ENCODE measurements at regions not wholly inside any gene's neighbourhood (a gene's known extent, or its start where the extent isn't known, plus 50 kb on each side); places are given as distances from the start of the nearest gene placed in this dataset.

DNA sequence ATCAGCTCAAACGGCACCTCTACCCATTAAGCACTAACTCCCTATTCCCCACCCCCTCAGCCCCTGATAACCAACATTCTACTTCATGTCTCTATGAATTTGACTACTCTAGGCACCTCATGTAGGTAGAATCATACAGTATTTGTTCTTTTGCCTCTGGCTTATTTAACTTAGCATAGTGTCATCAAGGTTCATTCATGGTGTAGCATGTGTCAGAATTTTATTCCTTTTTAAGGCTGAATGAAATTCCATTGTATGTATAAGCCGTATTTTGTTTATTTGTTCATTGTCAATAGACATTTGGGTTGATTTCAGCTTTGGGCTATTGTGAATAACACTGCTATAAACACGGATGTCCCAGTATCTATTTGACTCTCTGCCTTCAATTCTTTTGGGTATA lies 794.9 kb upstream of the SOX9 start:
- no peaks in the 10 kb centered on the region for H3K27me3 ChIP-seq (ENCODE audit: insufficient read depth)
- no peak overlapping the region for H3K4me3 ChIP-seq
- no peak overlapping the region for H3K27ac ChIP-seq (ENCODE audit: low read depth)

GRCh38 chr17:71327376-71328059 lies 793.3 kb upstream of the SOX9 start:
- ATAC-seq (no peak), DNase-seq (ENCODE audit: low spot score) (no peak)
- no peaks in the 10 kb centered on the region for H4K20me1 ChIP-seq (replicated peaks; ENCODE audit: insufficient read depth)
- Mint-ChIP-seq H3K9me3 (no peaks in the 10 kb centered on the region), H3K27ac (no peak overlapping the region), H3K4me1 (no peaks in the 10 kb centered on the region), H3K27me3 (ENCODE audit: insufficient read depth, low read depth, poor library complexity) (no peaks in the 10 kb centered on the region), H3K36me3 (ENCODE audit: low read depth) (no peaks in the 10 kb centered on the region), H3K4me3 (no peak overlapping the region)
- peaks cover 10% of the 10 kb centered on the region; the same call in 1 of the 2 replicates for H3K9me2 ChIP-seq (ENCODE audit: insufficient read depth)
- H2AFZ ChIP-seq: no peak overlapping the region
- H3K36me3 ChIP-seq (ENCODE audit: insufficient read depth): no peaks in the 10 kb centered on the region
- no peak overlapping the region for H3K4me2 ChIP-seq
- H3K79me2 ChIP-seq (replicated peaks; ENCODE audit: insufficient read depth): no peaks in the 10 kb centered on the region
- no peaks in the 10 kb centered on the region for H3K4me1 ChIP-seq (ENCODE audit: insufficient read depth)
- no peak overlapping the region for H3K4me3 ChIP-seq
- no peaks in the 10 kb centered on the region for H3F3A ChIP-seq (replicated peaks; ENCODE audit: low read depth)
- H3K27ac ChIP-seq (ENCODE audit: low read depth): no peak overlapping the region
- no peaks in the 10 kb centered on the region for H3K27me3 ChIP-seq (ENCODE audit: insufficient read depth)
- TF ChIP-seq, protein P1, sequence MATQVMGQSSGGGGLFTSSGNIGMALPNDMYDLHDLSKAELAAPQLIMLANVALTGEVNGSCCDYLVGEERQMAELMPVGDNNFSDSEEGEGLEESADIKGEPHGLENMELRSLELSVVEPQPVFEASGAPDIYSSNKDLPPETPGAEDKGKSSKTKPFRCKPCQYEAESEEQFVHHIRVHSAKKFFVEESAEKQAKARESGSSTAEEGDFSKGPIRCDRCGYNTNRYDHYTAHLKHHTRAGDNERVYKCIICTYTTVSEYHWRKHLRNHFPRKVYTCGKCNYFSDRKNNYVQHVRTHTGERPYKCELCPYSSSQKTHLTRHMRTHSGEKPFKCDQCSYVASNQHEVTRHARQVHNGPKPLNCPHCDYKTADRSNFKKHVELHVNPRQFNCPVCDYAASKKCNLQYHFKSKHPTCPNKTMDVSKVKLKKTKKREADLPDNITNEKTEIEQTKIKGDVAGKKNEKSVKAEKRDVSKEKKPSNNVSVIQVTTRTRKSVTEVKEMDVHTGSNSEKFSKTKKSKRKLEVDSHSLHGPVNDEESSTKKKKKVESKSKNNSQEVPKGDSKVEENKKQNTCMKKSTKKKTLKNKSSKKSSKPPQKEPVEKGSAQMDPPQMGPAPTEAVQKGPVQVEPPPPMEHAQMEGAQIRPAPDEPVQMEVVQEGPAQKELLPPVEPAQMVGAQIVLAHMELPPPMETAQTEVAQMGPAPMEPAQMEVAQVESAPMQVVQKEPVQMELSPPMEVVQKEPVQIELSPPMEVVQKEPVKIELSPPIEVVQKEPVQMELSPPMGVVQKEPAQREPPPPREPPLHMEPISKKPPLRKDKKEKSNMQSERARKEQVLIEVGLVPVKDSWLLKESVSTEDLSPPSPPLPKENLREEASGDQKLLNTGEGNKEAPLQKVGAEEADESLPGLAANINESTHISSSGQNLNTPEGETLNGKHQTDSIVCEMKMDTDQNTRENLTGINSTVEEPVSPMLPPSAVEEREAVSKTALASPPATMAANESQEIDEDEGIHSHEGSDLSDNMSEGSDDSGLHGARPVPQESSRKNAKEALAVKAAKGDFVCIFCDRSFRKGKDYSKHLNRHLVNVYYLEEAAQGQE (IDR thresholded peaks at IDR 0.05; ENCODE audit: unreplicated experiment): no peak
- TF ChIP-seq JUNB (IDR thresholded peaks at IDR 0.05; ENCODE audit: unreplicated experiment) (no peak), POLR2AphosphoS5 (IDR thresholded peaks at IDR 0.05; ENCODE audit: low read depth) (no peak), EZH2phosphoT487 (IDR thresholded peaks at IDR 0.05; ENCODE audit: unreplicated experiment) (no peak), ZNF114 (CRISPR knock-in tag; IDR thresholded peaks at IDR 0.05) (no peak), CREB1 (CRISPR knock-in tag; IDR thresholded peaks at IDR 0.05; ENCODE audit: low read depth) (no peak), CTCF (conservative IDR thresholded peaks at IDR 0.05; ENCODE audit: low read depth in 2 of 2) (no peak), EZH2 (IDR thresholded peaks at IDR 0.05; ENCODE audit: low read depth, unreplicated experiment) (no peak)
- TF ChIP-seq, protein P2, sequence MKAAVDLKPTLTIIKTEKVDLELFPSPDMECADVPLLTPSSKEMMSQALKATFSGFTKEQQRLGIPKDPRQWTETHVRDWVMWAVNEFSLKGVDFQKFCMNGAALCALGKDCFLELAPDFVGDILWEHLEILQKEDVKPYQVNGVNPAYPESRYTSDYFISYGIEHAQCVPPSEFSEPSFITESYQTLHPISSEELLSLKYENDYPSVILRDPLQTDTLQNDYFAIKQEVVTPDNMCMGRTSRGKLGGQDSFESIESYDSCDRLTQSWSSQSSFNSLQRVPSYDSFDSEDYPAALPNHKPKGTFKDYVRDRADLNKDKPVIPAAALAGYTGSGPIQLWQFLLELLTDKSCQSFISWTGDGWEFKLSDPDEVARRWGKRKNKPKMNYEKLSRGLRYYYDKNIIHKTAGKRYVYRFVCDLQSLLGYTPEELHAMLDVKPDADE (IDR thresholded peaks at IDR 0.05): no peak

More for the DNA sequence above, 794.9 kb upstream of the SOX9 start:
- no peaks in the 10 kb centered on the region for H3F3A ChIP-seq (replicated peaks; ENCODE audit: low read depth)
- Mint-ChIP-seq H3K27me3 (ENCODE audit: insufficient read depth, low read depth, poor library complexity) (no peaks in the 10 kb centered on the region), H3K27ac (no peak overlapping the region), H3K36me3 (ENCODE audit: low read depth) (no peaks in the 10 kb centered on the region), H3K9me3 (no peaks in the 10 kb centered on the region), H3K4me1 (no peaks in the 10 kb centered on the region), H3K4me3 (no peak overlapping the region)
- H2AFZ ChIP-seq: no peak overlapping the region
- H3K4me1 ChIP-seq (ENCODE audit: insufficient read depth): no peaks in the 10 kb centered on the region
- H3K4me2 ChIP-seq: no peak overlapping the region
- no peaks in the 10 kb centered on the region for H4K20me1 ChIP-seq (replicated peaks; ENCODE audit: insufficient read depth)
- no peaks in the 10 kb centered on the region for H3K79me2 ChIP-seq (replicated peaks; ENCODE audit: insufficient read depth)
- TF ChIP-seq JUNB (IDR thresholded peaks at IDR 0.05; ENCODE audit: unreplicated experiment) (no peak), NANOG (IDR thresholded peaks at IDR 0.05; ENCODE audit: borderline replicate concordance) (no peak)
- peaks cover 10% of the 10 kb centered on the region; the same call in 1 of the 2 replicates for H3K9me2 ChIP-seq (ENCODE audit: insufficient read depth)
- no peak for DNase-seq (ENCODE audit: low spot score)
- ATAC-seq: no peak
- H3K36me3 ChIP-seq (ENCODE audit: insufficient read depth): no peaks in the 10 kb centered on the region

All from GM23338 (cell line).